Mesenchymal stem cell (in vitro differentiated cells and primary cell): ENCODE measurements at regions not wholly inside any gene's neighbourhood (a gene's known extent, or its start where the extent isn't known, plus 50 kb on each side); places are given as distances from the start of the nearest gene placed in this dataset.

Source experiments
- DNase-seq: peaks from one replicate; pipeline ENCODE4 v3.0.0-alpha.2; 2013
- H2AFZ ChIP-seq: one replicate; pipeline ENCODE4 v1.6.1; 2013; ENCODE audit warnings: low read depth, mild to moderate bottlenecking, control low read depth, inconsistent platforms, low read length, moderate library complexity
- H2AK5ac ChIP-seq: 2 replicates; pipeline ENCODE4 v1.6.1; 2013; ENCODE audit warnings: low read length, moderate library complexity, mild to moderate bottlenecking, inconsistent platforms; ENCODE audit not compliant: severe bottlenecking
- H2BK120ac ChIP-seq: one replicate; pipeline ENCODE4 v1.6.1; 2013; ENCODE audit warnings: low read depth, mild to moderate bottlenecking, inconsistent platforms, low read length, moderate library complexity
- H2BK12ac ChIP-seq, 2 experiments: one replicate each; pipeline ENCODE4 v1.6.1; 2013; ENCODE audit warnings: inconsistent platforms in 2 of 2, low read length in 2 of 2, mild to moderate bottlenecking in 2 of 2, moderate library complexity in 2 of 2, control low read depth in 1 of 2
- H2BK15ac ChIP-seq: one replicate; pipeline ENCODE4 v1.6.1; 2013; ENCODE audit warnings: mild to moderate bottlenecking, low read depth, inconsistent platforms; ENCODE audit not compliant: poor library complexity, severe bottlenecking
- H2BK5ac ChIP-seq: 2 replicates; pipeline ENCODE4 v1.6.1; 2013; ENCODE audit warnings: low read depth, mild to moderate bottlenecking, low read length, control low read depth, inconsistent platforms; ENCODE audit not compliant: poor library complexity, severe bottlenecking
- H3K14ac ChIP-seq, 2 experiments: one replicate each; pipeline ENCODE4 v1.6.1; 2013; ENCODE audit warnings: inconsistent platforms in 2 of 2, low read length in 2 of 2, control low read depth in 1 of 2, mild to moderate bottlenecking in 1 of 2, moderate library complexity in 1 of 2
- H3K18ac ChIP-seq, 2 experiments: one replicate each; pipeline ENCODE4 v1.6.1; 2013; ENCODE audit warnings: inconsistent platforms in 2 of 2, low read length in 2 of 2, control low read depth in 1 of 2, low read depth in 1 of 2, mild to moderate bottlenecking in 1 of 2
- H3K23ac ChIP-seq, 2 experiments: one replicate each; pipeline ENCODE4 v1.6.1; 2013; ENCODE audit warnings: inconsistent platforms in 2 of 2, low read length in 2 of 2, mild to moderate bottlenecking in 2 of 2, moderate library complexity in 2 of 2, control low read depth in 1 of 2
- H3K27ac ChIP-seq: 2 replicates; pipeline ENCODE4 v1.5.1; 2013; ENCODE audit warnings: mild to moderate bottlenecking, moderate library complexity, low read length, control low read depth, inconsistent platforms; ENCODE audit not compliant: poor library complexity, severe bottlenecking
- H3K27me3 ChIP-seq, 2 experiments: 2 replicates each; pipeline versions ENCODE4 v1.6.1 to v1.7.0; 2013; ENCODE audit warnings: low read length in 2 of 2, mild to moderate bottlenecking in 2 of 2, moderate library complexity in 2 of 2, control low read depth in 1 of 2, inconsistent platforms in 1 of 2; ENCODE audit not compliant: control insufficient read depth in 1 of 2, insufficient read depth in 1 of 2
- H3K36me3 ChIP-seq, 2 experiments: 2 replicates each; pipeline versions ENCODE4 v1.6.1 to v1.7.0; 2013; ENCODE audit warnings: low read length in 2 of 2, control low read depth in 1 of 2, inconsistent platforms in 1 of 2, low read depth in 1 of 2, mild to moderate bottlenecking in 1 of 2; ENCODE audit not compliant: insufficient read depth in 2 of 2, control insufficient read depth in 1 of 2
- H3K4ac ChIP-seq, 2 experiments: one replicate each; pipeline ENCODE4 v1.6.1; 2013; ENCODE audit warnings: inconsistent platforms in 2 of 2, low read length in 2 of 2, mild to moderate bottlenecking in 2 of 2, moderate library complexity in 2 of 2, control low read depth in 1 of 2, low read depth in 1 of 2
- H3K4me1 ChIP-seq: 2 replicates; pipeline ENCODE4 v1.6.1; 2013; ENCODE audit warnings: low read depth, low read length, control low read depth; ENCODE audit not compliant: control insufficient read depth, insufficient read depth
- H3K4me2 ChIP-seq: 2 replicates; pipeline ENCODE4 v1.6.1; 2013; ENCODE audit warnings: low read length, mild to moderate bottlenecking, inconsistent platforms; ENCODE audit not compliant: poor library complexity, severe bottlenecking
- H3K4me3 ChIP-seq, 2 experiments: 2 replicates each; pipeline versions ENCODE4 v1.5.1 to v1.7.0; 2013; ENCODE audit warnings: low read length in 2 of 2, mild to moderate bottlenecking in 2 of 2, control low read depth in 1 of 2, low read depth in 1 of 2; ENCODE audit not compliant: insufficient read depth in 1 of 2
- H3K79me1 ChIP-seq: replicated peaks from 2 replicates; pipeline ENCODE4 v1.6.1; 2013; ENCODE audit warnings: mild to moderate bottlenecking, control low read depth, low read length, inconsistent platforms; ENCODE audit not compliant: poor library complexity, severe bottlenecking
- H3K9ac ChIP-seq: 2 replicates; pipeline ENCODE4 v1.7.0; 2013; ENCODE audit warnings: mild to moderate bottlenecking, low read length, moderate library complexity
- H3K9me3 ChIP-seq: 2 replicates; pipeline ENCODE4 v1.7.0; 2013; ENCODE audit warnings: mild to moderate bottlenecking, low read length; ENCODE audit not compliant: control insufficient read depth
- H4K8ac ChIP-seq: one replicate; pipeline ENCODE4 v1.6.1; 2013; ENCODE audit warnings: inconsistent platforms, mild to moderate bottlenecking, low read length, moderate library complexity
- H4K91ac ChIP-seq: one replicate; pipeline ENCODE4 v1.6.1; 2013; ENCODE audit warnings: mild to moderate bottlenecking, low read length, inconsistent platforms
- WGBS: methylation state at CpG from one replicate; pipeline ENCODE4 v1.1.7; 2013; ENCODE audit warnings: mixed read lengths; 5-methylcytosine and 5-hydroxymethylcytosine counted together

DNA sequence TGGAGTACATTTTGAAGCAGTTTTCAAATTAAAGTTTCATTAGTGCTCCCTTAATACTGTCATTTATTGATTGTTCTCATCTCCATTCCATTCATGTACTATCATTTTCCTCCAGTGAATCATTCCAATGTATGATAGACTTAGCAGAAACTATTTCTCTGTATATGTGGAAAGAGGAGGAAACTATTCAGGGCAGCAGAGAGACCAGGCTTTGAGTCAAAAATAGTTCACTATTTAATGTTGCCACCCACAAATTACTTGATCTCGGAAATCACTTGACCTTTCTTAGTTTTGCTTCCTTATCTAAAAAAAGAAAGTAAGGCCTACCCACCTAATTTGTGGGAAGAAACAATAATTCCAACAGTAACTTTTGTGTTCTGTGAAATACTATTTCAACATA is 610.5 kb upstream of the ZNF385D start:
- no peak overlapping the region for H3K23ac ChIP-seq
- H2AFZ ChIP-seq, result no peak overlapping the region
- no peaks in the 10 kb centered on the region for H3K36me3 ChIP-seq
- H3K4me2 ChIP-seq, result no peak overlapping the region
- H3K4me3 ChIP-seq, result peak overlapping the region in 1 of 2 experiments; percentile 47
- no peaks in the 10 kb centered on the region for H3K79me1 ChIP-seq
- no peak overlapping the region for H4K91ac ChIP-seq
- H3K27me3 ChIP-seq, result no peaks in the 10 kb centered on the region
- H3K14ac ChIP-seq, result no peak overlapping the region
- no peak overlapping the region for H2BK5ac ChIP-seq
- no peaks in the 10 kb centered on the region for H3K4me1 ChIP-seq
- H3K9me3 ChIP-seq, result no peaks in the 10 kb centered on the region
- H2BK12ac ChIP-seq, result no peak overlapping the region
- H3K27ac ChIP-seq, result no peak overlapping the region
- H2BK120ac ChIP-seq, result no peak overlapping the region
- H3K4ac ChIP-seq, result no peak overlapping the region
- no CpG with 5 or more reads among the region's 1 CpG for WGBS
- no peak for DNase-seq
- peak overlapping the region; percentile 56 for H3K9ac ChIP-seq
- H3K18ac ChIP-seq, result no peak overlapping the region
- H2BK15ac ChIP-seq, result no peak overlapping the region
- no peak overlapping the region for H4K8ac ChIP-seq
- H2AK5ac ChIP-seq, result no peak overlapping the region

DNA sequence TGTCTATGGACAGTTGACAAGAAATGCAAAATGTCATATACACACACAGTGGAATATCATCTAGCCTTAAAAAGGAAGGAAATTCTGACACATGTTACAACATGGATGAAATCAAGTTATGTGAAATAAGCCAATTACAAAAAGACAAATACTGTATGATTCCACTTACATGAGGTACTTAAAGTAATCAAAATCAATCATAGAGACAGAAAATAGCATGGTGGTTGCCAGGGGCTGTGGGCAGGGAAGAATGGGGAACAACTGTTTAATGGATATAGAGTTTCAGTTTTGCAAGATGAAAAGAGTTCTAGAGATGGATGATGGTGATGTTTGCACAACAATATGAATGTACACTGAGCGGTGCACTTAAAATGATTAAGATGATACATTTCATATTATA is 613.8 kb upstream of the ZNF385D start:
- Histone ChIP-seq H3K9ac (no peak overlapping the region), H3K27me3 (peaks cover 0 to 3% of the 10 kb centered on the region in 2 experiments), H2BK12ac (no peak overlapping the region), H3K36me3 (no peaks in the 10 kb centered on the region), H2AFZ (no peak overlapping the region), H3K9me3 (no peaks in the 10 kb centered on the region), H3K27ac (no peak overlapping the region), H2BK15ac (no peak overlapping the region), H3K4me2 (no peak overlapping the region), H3K14ac (no peak overlapping the region), H2BK120ac (no peak overlapping the region), H3K23ac (no peak overlapping the region), H3K4me1 (no peaks in the 10 kb centered on the region), H4K8ac (no peak overlapping the region), H4K91ac (no peak overlapping the region), H2AK5ac (no peak overlapping the region), H2BK5ac (no peak overlapping the region), H3K4ac (no peak overlapping the region), H3K79me1 (no peaks in the 10 kb centered on the region), H3K18ac (no peak overlapping the region), H3K4me3 (no peak overlapping the region)
- no peak for DNase-seq
- no CpG with 5 or more reads among the region's 1 CpG for WGBS

DNA sequence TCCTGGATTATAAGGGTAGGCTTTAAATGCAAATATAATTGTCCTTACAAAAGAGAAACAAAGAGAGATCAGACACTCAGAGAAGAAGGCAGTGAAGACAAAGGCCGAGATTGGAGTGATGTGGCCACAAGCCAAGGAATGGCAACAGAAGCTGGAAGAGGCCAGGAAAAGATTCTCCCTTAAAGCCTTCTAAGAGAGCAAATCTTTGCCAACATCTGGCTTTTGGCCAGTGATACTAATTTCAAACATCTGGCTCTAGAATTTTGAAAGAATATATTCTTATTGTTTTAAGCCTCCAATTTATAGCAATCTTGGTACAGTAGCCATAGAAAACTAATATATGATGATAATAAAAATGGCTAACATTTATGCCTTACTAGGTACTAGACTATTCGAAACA is 615.8 kb upstream of the ZNF385D start:
- no peak overlapping the region for H4K91ac ChIP-seq
- no peak for DNase-seq
- no peak overlapping the region for H3K4me2 ChIP-seq
- H2BK12ac ChIP-seq, result no peak overlapping the region
- no peak overlapping the region for H2AFZ ChIP-seq
- no peaks in the 10 kb centered on the region for H3K36me3 ChIP-seq
- H3K4me1 ChIP-seq, result peaks cover under 1% of the 10 kb centered on the region
- H3K4ac ChIP-seq, result no peak overlapping the region
- H3K18ac ChIP-seq, result no peak overlapping the region
- WGBS, result 88% methylated on average over 1 of the region's 2 CpGs
- H2BK15ac ChIP-seq, result no peak overlapping the region
- no peak overlapping the region for H2AK5ac ChIP-seq
- no peak overlapping the region for H3K4me3 ChIP-seq
- H3K14ac ChIP-seq, result no peak overlapping the region
- no peak overlapping the region for H3K23ac ChIP-seq
- H3K9ac ChIP-seq, result no peak overlapping the region
- no peak overlapping the region for H2BK120ac ChIP-seq
- H3K9me3 ChIP-seq, result no peaks in the 10 kb centered on the region
- no peak overlapping the region for H3K27ac ChIP-seq
- H2BK5ac ChIP-seq, result no peak overlapping the region
- H4K8ac ChIP-seq, result no peak overlapping the region
- H3K27me3 ChIP-seq, result peaks cover 6 to 23% of the 10 kb centered on the region in 2 experiments
- no peaks in the 10 kb centered on the region for H3K79me1 ChIP-seq

DNA sequence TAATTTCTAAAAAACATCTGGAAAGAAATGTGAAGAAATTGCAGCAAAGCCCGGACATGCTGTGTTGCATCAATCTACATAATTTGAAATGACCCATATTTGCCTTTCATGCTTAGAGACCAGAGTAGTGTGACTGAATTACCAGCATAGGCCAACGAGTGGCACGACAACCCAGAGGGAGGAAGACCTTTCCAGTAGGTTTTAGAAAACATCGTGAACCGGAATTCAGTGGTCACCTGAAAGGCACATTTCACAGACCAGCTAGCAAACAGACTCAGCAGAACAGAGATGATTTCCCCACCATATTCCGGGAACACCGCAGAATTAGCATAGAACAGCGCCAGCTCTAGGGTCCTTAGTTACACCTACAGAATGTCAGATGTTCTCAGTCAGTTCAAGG is 620.0 kb upstream of the ZNF385D start:
- Histone ChIP-seq H3K9me3 (no peaks in the 10 kb centered on the region), H2BK12ac (no peak overlapping the region), H3K27me3 (peaks cover 16 to 56% of the 10 kb centered on the region in 2 experiments), H3K4me1 (peaks cover 9% of the 10 kb centered on the region), H3K79me1 (no peaks in the 10 kb centered on the region), H4K91ac (no peak overlapping the region), H3K18ac (no peak overlapping the region), H3K23ac (no peak overlapping the region), H3K27ac (no peak overlapping the region), H3K4me3 (no peak overlapping the region), H2AK5ac (no peak overlapping the region), H3K4me2 (no peak overlapping the region), H3K36me3 (no peaks in the 10 kb centered on the region), H2BK5ac (no peak overlapping the region), H2BK120ac (no peak overlapping the region), H3K14ac (no peak overlapping the region), H2AFZ (no peak overlapping the region), H3K4ac (no peak overlapping the region), H4K8ac (no peak overlapping the region), H3K9ac (no peak overlapping the region), H2BK15ac (no peak overlapping the region)
- WGBS, result 89% methylated on average over 8 of the region's 8 CpGs
- no peak for DNase-seq
